NCI-H1417 (cell line): ENCODE measurements at regions not wholly inside any gene's neighbourhood (a gene's known extent, or its start where the extent isn't known, plus 50 kb on each side); places are given as distances from the start of the nearest gene placed in this dataset.
"Not testable (repeated sequence)": the region's sequence is repeated elsewhere in the genome, so short reads cannot be mapped to it uniquely, and the experiment has no call there.

Experiments
- DNase-seq, 3 experiments: peaks; one replicate each; lab custom pipeline; 2025; lab: John Stamatoyannopoulos, UW

GRCh38 chr9:107852891-107853290 is 363.3 kb upstream of the KLF4 start:
- DNase-seq = no peak

DNA sequence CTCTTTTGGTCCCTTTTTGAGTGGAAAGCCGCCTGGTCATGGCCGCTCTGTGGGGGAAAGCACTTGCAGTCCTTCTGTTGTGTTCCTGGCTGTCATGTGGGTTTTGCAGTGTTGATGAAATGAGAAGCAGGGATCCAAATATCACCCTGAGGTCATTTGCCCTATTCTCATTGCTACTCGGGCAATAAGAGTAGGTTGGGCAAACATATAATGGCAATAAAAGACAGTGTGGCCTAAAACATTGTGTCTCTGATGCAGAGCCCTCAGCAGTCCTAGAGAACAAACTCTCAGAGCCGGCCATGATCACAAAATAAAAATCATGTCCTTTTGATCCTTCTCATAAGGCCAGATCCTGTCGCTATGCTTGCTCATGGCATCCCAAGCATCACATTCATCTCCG is 361.1 kb upstream of the KLF4 start:
- DNase-seq = no peak

DNA sequence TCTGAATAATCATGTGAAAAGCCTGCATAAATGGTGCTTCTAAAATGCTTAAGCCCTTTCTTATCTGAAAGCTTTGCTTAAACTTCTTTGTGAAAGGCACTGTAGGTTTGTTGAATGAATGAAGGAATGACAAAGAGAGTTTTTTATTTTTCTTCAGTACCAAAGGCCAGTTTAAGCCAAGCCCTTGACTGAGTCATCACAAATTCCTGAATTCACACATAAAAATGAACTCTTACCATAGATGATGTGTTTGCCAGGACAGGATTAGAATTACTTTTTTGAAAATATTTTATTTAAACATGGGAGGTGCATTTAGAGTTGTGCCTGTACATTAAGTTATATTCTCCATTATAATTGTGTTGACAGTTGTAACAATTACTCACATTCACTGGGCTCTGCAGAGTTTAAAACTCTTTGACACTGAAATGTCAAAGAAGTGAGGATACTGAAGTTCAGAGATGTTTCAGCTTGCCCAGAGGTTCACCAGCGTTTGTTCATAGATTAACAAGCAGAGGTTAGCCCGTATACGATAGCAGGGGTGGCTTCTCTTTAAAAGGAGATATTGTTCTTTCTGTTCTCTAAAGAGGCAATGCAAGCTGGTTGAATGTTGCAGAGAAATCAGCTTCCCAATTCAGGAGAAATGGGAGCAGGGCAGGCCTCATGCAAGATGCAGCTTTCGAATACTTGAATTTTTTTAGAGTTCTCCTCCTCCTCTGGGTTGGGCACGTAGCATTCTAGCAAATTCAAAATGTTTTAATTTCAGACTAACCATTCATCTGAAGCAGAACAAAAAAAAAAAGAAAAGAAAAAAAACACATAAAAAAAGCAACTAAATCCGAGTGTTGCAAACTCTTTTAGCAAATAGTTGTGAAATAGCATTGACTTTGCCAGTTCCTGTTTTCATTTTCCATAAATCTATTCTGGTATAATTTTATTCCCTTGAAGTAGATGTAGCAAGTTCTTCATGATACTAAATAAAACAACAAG is 358.7 kb upstream of the KLF4 start:
- DNase-seq = no peak

GRCh38 chr9:107842530-107842929 is 353.0 kb upstream of the KLF4 start:
- DNase-seq = no peak

DNA sequence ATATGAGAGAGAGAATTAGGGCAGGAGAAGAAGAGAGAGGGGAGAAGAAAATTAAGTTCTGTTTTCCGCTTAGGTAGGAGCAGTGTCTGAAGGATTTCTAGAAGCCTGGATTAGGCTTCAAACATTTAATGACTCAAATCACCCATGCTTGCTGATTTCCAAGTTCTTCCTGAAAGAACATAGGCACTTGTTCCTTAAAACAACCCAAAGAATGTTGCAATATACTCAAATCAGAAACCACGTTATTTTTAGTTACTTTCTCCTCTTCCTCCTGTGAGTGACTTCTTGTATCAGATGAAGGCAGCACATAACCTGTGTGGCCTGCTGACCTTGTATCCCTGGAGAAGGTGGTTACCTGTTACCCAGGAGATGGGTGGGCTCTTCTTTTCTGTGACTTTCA is 351.5 kb upstream of the KLF4 start:
- no peak for DNase-seq

DNA sequence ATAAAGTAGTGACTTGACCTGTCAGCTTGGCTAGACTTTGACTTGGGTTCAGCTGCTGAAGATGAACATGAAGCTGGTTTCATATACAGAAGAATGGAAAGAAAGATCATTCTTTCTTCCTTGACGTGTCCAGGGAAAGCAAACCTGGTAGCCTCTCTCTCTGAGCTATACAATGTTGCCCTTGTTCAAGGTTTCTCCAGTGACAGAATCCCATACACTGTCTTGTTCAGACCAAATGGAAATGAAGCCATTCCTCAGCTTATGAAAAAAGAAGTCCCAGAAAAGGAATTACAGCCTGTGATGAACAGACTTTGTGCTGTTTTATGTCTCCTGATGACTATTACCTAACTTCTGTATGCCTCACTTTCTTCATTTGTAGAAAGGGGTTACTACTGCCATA is 349.8 kb upstream of the KLF4 start:
- no peak for DNase-seq

- no peak for DNase-seq
Observed at GRCh38 chr9:107838766-107839165, 349.2 kb upstream of the KLF4 start.

DNA sequence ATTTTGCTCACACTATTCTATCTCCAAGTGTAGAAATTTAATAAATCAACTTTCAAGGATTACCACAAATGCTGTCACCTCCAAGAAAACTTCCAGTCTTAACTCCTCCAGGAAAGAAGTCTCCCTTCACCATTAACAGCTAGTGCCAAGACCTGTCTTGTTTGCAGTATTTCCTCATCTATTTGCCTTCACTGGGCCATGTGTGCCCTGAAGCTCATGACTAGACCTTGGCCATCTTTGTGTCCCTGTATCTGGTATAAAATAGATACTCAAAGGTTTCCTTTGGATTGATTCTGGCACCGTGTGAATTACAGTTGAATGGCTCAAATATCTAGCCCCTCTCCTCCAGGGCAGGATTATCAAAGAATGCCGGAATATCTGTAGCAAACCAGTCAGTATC is 346.7 kb upstream of the KLF4 start:
- no peak for DNase-seq

DNA sequence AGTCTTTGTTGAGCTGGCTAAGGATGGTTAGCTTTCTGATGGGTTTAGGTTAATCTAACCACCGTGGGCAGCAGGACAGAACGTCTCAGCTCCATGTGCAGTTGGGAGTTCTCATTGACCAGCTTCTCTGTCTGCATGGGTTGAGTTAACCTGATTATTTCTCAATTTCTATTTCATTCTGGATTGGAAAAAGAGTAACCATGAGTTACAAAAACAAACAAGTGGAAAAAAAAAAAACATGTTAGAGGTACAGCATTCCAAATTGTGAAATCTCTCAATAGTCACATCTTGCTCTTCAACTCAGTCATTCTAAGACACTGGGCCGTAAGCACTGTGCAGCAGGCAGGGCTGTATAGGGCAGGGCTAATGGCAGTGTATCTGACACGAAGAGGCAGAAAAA is 343.7 kb upstream of the KLF4 start:
- DNase-seq = no peak

DNA sequence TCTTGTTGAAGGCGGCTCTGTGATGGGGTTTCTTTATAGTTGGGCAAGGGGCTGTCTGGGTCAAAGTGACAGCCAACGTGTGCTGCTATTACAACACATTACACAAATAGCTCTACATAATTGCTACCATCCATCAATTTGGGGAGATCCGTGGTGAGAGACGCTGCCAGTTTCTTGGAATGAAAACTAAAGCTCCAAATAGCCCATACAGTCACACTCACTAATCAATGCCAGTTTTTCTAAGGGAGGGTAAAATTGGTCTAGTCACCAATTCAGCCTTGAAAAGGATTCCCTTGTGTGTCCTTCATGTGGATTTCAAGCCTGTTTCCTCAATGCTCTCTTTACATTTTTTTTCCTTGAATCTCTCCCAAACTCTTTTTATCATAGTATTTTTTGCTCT is 343.3 kb upstream of the KLF4 start:
- DNase-seq = no peak

DNA sequence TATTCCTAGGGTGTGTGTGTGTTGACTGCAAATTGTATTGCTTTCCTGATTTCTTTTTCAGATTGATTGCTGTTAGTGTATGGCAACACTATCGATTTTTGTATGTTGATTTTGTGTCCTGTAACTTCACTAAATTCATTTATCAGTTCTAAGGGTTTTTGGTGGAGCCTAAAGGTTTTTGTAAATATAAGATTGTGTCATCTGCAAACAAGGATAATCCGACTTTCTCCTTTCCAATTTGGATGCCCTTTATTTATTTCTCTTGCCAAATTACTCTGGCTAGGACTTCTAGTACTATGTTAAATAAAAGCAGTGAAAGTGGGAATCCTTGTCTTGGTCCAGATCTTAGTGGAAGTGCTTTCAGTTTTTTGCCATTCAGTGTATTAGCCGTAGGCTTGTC is 340.9 kb upstream of the KLF4 start:
- no peak for DNase-seq

DNA sequence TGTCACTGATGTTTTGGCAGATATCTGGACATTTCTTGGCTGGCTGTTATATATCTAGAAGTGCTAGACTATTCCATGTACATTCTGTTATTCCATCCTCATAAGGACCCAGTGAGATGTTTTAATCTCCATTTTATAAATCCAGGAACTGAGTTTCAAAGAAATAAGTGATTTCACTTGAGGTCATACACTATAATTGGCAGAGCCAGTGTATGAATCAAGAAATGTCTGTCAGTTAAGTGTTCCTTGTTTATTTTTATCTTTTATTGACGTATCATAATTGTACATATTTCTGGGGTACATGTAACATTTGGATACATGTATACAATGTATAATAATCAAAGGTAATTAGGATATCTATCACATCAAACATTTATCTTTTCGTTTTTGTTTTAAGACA is 338.3 kb upstream of the KLF4 start:
- no peak for DNase-seq

DNA sequence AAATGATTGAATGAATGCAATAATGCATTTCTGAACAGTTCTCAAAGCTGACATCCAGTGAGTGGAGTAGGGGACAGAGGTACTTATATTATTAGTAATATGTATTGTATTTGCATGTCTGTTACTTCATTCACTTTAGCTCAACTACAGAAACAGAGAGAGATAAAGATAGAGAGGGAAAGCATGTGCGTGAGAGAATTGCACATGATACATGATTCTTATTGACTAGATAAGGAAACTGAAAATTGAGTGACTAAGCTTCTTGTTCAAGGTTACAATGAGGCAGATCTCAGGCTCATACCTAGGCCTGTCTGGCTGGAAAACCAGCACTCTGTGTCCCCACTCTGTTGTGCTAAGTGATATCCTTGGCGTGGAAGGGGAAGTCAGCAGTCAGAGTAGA is 337.7 kb upstream of the KLF4 start:
- DNase-seq = no peak

- DNase-seq = not testable (repeated sequence)
Observed at GRCh38 chr9:107826688-107826983, 337.1 kb upstream of the KLF4 start.

DNA sequence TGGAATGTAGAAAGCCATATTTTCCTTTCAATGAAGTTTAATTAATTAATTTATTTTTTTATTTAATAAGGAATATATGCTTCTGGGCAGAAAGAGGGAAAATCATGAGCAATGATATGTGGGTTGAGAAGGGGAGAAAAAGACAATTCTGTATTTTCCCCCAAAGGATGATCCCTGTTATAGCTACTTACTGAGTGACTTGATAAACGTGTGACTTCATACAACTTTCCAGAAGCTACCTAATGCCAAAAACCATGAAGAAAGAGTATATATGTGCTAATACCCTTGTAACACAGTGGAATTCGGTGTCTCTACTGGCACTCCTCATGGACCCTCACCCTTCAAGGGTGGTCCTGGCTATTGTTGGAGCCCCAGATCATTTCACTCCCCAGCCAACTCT is 335.0 kb upstream of the KLF4 start:
- DNase-seq = no peak

GRCh38 chr9:107819772-107820565 is 330.4 kb upstream of the KLF4 start:
- DNase-seq = peak; percentile 33 to 97 (median 83)

DNA sequence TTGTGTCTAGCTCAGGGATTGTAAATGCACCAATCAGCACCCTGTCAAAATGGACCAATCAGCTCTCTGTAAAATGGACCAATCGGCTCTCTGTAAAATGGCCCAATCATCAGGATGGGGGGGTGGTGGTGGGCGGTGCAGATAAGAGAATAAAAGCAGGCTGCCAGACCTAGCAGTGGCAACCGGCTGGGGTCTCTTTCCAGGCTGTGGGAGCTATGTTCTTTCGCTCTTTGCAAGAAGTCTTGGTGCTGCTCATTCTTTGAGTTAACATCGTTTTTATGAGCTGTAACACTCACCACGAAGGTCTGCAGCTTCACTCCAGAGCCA is 328.9 kb upstream of the KLF4 start:
- DNase-seq = not testable (repeated sequence)

DNA sequence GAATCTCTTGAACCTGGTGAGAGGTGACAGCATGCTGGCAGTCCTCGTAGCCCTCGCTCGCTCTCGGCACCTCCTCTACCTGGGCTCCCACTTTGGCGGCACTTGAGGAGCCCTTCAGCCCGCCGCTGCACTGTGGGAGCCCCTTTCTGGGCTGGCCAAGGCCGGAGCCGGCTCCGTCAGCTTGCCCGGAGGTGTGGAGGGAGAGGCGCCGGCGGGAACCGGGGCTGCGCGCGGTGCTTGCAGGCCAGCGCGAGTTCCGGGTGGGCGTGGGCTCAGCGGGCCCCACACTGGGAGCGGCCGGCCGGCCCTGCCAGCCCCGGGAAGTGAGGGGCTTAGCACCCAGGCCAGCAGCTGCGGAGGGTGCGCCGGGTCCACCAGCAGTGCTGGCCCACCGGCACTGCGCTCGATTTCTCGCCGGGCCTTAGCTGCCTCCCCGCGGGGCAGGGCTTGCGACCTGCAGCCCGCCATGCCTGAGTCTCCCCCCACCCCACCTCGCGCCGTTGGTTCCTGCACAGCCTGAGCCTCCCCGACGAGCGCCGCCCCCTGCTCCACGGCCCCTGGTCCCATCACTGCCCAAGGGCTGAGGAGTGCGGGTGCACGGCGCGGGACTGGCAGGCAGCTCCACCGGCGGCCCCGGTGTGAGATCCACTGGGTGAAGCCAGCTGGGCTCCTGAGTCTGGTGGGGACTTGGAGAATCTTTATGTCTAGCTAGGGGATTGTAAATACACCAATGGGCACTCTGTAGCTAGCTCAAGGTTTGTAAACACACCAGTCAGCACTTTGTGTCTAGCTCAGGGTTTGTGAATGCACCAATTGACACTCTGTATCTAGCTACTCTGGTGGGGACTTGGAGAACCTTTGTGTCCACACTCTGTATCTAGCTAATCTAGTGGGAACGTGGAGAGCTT is 328.3 kb upstream of the KLF4 start:
- not testable (repeated sequence) for DNase-seq

DNA sequence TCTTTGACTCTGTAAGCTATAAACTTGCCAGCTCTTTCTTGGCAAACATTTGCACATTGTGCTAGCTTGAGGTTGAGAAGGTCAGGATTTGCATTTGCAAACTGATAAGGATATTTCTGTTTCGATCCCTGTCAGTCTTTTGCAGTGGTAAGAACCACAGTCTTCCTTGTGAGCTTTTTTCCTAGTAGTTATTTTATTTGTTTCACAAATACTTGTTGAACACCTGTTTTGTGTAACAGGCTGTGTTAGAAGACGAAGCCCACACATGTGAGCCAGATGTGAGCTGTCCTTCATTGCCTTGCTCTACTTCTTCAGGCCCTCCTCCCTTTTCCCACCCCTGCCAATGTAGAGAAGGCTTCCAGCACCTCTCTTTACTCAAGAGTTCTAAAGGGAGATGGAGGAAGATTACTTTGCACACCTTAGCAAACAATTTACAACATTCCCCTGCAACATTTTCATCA is 327.0 kb upstream of the KLF4 start:
- DNase-seq = no peak

GRCh38 chr9:107815782-107816560 is 326.4 kb upstream of the KLF4 start:
- DNase-seq = no peak

GRCh38 chr9:107813287-107813686 is 323.7 kb upstream of the KLF4 start:
- no peak for DNase-seq
